Endothelial cell of umbilical vein (primary cell): ENCODE measurements at regions not wholly inside any gene's neighbourhood (a gene's known extent, or its start where the extent isn't known, plus 50 kb on each side); places are given as distances from the start of the nearest gene placed in this dataset.

Experiments used
- BruUV-seq: library from RNA; stranded (reverse); fragments of 400-500 nt; replicated peaks from 2 replicates; lab custom pipeline; 2021; lab: Mats Ljungman, UMichigan
- CTCF ChIA-PET: fragments of 300-600, 350-600 bp; sonication (Branson Sonifier 250); formaldehyde crosslinking; loops from one replicate; lab custom pipeline; 2021; ENCODE audit warnings: antibody characterized with exemption, inconsistent platforms; lab: Charles Lee
- POLR2A ChIA-PET: fragments of 300-600, 350-600 bp; sonication (Branson Sonifier 250); formaldehyde crosslinking; loops from one replicate; lab custom pipeline; 2021; ENCODE audit warnings: antibody characterized with exemption, inconsistent platforms; lab: Charles Lee
- DNase-seq: peaks from one replicate; pipeline ENCODE4 v3.0.0-alpha.2; 2011; ENCODE audit warnings: low read depth, low spot score
- FAIRE-seq: peaks from 2 replicates; lab custom pipeline; 2011; peaks lifted over from hg19 to GRCh38; lab: Jason Lieb, UNC
- H2AFZ ChIP-seq: 2 replicates; pipeline ENCODE4 v1.6.0; 2012; ENCODE audit warnings: low read depth, low read length, control low read depth, inconsistent platforms
- H3K27ac ChIP-seq: 2 replicates; pipeline ENCODE4 v1.5.1; 2011; ENCODE audit warnings: low read depth, mild to moderate bottlenecking, control low read depth, low read length, moderate library complexity; ENCODE audit not compliant: insufficient read depth
- H3K27me3 ChIP-seq, 2 experiments: 2 replicates each; pipeline versions ENCODE4 v1.6.0 to v1.6.1; 2011; ENCODE audit warnings: low read length in 2 of 2, mixed read lengths in 1 of 2; ENCODE audit not compliant: control insufficient read depth in 2 of 2, insufficient read depth in 2 of 2
- H3K36me3 ChIP-seq, 2 experiments: 2 replicates in 1 of 2; 3 replicates in 1 of 2; pipeline ENCODE4 v1.5.1; 2011; ENCODE audit warnings: low read length in 2 of 2, mild to moderate bottlenecking in 1 of 2, moderate library complexity in 1 of 2; ENCODE audit not compliant: control insufficient read depth in 2 of 2, insufficient read depth in 2 of 2; ENCODE audit errors: extremely low read depth in 1 of 2
- H3K4me1 ChIP-seq: 3 replicates; pipeline ENCODE4 v1.5.1; 2011; ENCODE audit warnings: mild to moderate bottlenecking, low read length; ENCODE audit not compliant: control insufficient read depth, insufficient read depth; ENCODE audit errors: extremely low read depth
- H3K4me2 ChIP-seq: 2 replicates; pipeline ENCODE4 v1.6.1; 2011; ENCODE audit warnings: low read length, control low read depth, mixed read lengths; ENCODE audit not compliant: insufficient read depth
- H3K4me3 ChIP-seq, 3 experiments: fragments of 200-600 bp in 1 of 3; sonication (generic), shearing (Covaris generic) in 1 of 3; replicated peaks in 1 of 3; 2 replicates each; pipeline ENCODE4 v1.5.1; 2011 to 2016; ENCODE audit warnings: control low read depth in 3 of 3, low read length in 3 of 3, mild to moderate bottlenecking in 2 of 3, inconsistent platforms in 1 of 3, low read depth in 1 of 3, moderate library complexity in 1 of 3; ENCODE audit not compliant: insufficient read depth in 1 of 3
- H3K79me2 ChIP-seq: 2 replicates; pipeline ENCODE4 v1.6.0; 2012; ENCODE audit warnings: low read length, inconsistent platforms; ENCODE audit not compliant: control insufficient read depth, insufficient read depth
- H3K9ac ChIP-seq: replicated peaks from 2 replicates; pipeline ENCODE3; 2011; ENCODE audit warnings: low read length, control low read depth; ENCODE audit not compliant: insufficient read depth; ENCODE audit errors: extremely low read depth
- H3K9me1 ChIP-seq: replicated peaks from 3 replicates; pipeline ENCODE4 v1.6.0; 2011; ENCODE audit warnings: mild to moderate bottlenecking, low read length; ENCODE audit not compliant: control insufficient read depth, insufficient read depth; ENCODE audit errors: extremely low read depth
- H3K9me3 ChIP-seq: replicated peaks from 2 replicates; pipeline ENCODE4 v1.5.1; 2012; ENCODE audit warnings: low read length, inconsistent platforms; ENCODE audit not compliant: control insufficient read depth, insufficient read depth
- H4K20me1 ChIP-seq: replicated peaks from 2 replicates; pipeline ENCODE3; 2011; ENCODE audit warnings: mild to moderate bottlenecking, low read length; ENCODE audit not compliant: control insufficient read depth, insufficient read depth; ENCODE audit errors: extremely low read depth
- EZH2 ChIP-seq: IDR thresholded peaks from 2 replicates; pipeline ENCODE4 v1.6.1; 2012; ENCODE audit warnings: borderline replicate concordance, low read depth, mild to moderate bottlenecking, moderate library complexity, low read length, inconsistent platforms; ENCODE audit not compliant: severe bottlenecking
- FOS ChIP-seq: IDR thresholded peaks from 2 replicates; pipeline ENCODE4 v1.6.1; 2011; ENCODE audit warnings: mild to moderate bottlenecking, low read length, moderate library complexity, borderline replicate concordance; ENCODE audit not compliant: insufficient read depth
- GATA2 ChIP-seq: IDR thresholded peaks from 2 replicates; pipeline ENCODE4 v1.7.0; 2011; ENCODE audit warnings: low read depth, mild to moderate bottlenecking, moderate library complexity, mixed read lengths, low read length; ENCODE audit not compliant: insufficient read length, insufficient read depth
- JUN ChIP-seq: IDR thresholded peaks from 2 replicates; pipeline ENCODE4 v1.6.1; 2011; ENCODE audit warnings: borderline replicate concordance, low read depth; ENCODE audit not compliant: insufficient read length, insufficient read depth
- MYC ChIP-seq: IDR thresholded peaks from one replicate; pipeline ENCODE4 v1.6.1; 2011; ENCODE audit warnings: mild to moderate bottlenecking, low read depth, low read length
- POLR2A ChIP-seq: IDR thresholded peaks from 2 replicates; pipeline ENCODE4 v1.6.1; 2012; ENCODE audit warnings: low read depth, mild to moderate bottlenecking, control low read depth, low read length
- POLR2AphosphoS5 ChIP-seq: IDR thresholded peaks from 2 replicates; pipeline ENCODE4 v1.6.1; 2012; ENCODE audit warnings: low read depth, mild to moderate bottlenecking, control low read depth, low read length, moderate library complexity; ENCODE audit not compliant: insufficient read depth
- dilution Hi-C: fragments of 300-500 bp; cut with MboI; formaldehyde crosslinking; loops from one replicate; pipeline ENCODE4 v1.15.0; 2019; ENCODE audit warnings: low sequenced_read_pairs; ENCODE audit not compliant: extremely low pct_ligation_motif_present
- intact Hi-C: fragments of 100-400 bp; cut with micrococcal nuclease; formaldehyde crosslinking; loops from one replicate; pipeline ENCODE4 v1.10.0; 2022
- TF ChIP-seq, protein P1 (sequence below): IDR thresholded peaks from 2 replicates; pipeline ENCODE4 v1.6.1; 2011; ENCODE audit not compliant: insufficient read depth, insufficient read length
- TF ChIP-seq, protein P2 (sequence below), 2 donors: IDR thresholded peaks; 1 replicate in 1 of 2; 2 replicates in 1 of 2; pipeline ENCODE4 v1.5.1; 2011; ENCODE audit warnings: low read length in 2 of 2, mild to moderate bottlenecking in 2 of 2, moderate library complexity in 2 of 2, control low read depth in 1 of 2, inconsistent platforms in 1 of 2, low read depth in 1 of 2; ENCODE audit not compliant: insufficient read depth in 1 of 2; ENCODE audit errors: extremely low read depth in 1 of 2

DNA sequence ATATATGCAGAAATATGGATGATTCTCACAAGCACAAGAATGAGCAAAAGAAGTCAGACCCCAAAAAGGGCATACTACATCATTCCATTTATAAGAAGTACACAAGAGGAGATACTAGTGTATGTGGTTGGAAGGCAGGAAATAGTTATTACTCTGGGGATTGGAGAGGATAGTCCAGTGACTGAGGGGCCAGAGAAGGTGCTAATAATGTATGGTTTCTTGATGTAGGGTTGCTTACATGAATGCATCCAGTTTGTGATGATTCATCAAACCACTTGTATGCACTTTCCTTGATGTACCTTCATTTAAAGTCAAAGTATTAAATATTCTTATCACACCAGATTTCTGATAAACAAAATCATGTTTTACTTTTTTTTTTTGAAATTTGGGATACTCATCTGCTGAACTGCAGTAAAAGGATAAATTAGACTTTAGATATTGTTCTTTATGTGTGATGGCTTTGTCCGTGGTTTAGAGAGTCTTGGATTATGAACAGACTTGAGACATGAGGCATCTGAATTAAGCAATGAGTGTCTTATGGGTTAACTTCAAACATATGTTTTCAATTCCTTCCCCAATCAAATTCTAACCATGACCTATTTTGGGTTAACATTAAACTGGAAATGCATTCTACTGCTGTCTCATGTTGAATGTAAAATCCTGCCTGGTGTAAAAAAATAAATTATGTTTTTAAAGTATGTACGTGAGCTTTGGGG lies 171.2 kb downstream of the SEMA6D start:
- Histone ChIP-seq H3K27me3 (peaks cover 5 to 7% of the 10 kb centered on the region in 2 experiments), H2AFZ (no peak overlapping the region), H3K4me1 (no peaks in the 10 kb centered on the region), H4K20me1 (no peaks in the 10 kb centered on the region), H3K27ac (no peak overlapping the region), H3K9me3 (no peaks in the 10 kb centered on the region), H3K9me1 (no peaks in the 10 kb centered on the region), H3K79me2 (no peaks in the 10 kb centered on the region), H3K4me2 (no peak overlapping the region), H3K4me3 (no peak overlapping the region), H3K36me3 (no peaks in the 10 kb centered on the region), H3K9ac (no peak overlapping the region)
- no TSS peak for BruUV-seq
- dilution Hi-C loops, result no loop called here
- no peak for DNase-seq
- TF ChIP-seq JUN (no peak), POLR2AphosphoS5 (no peak), FOS (no peak), GATA2 (no peak), POLR2A (no peak), MYC (no peak), EZH2 (no peak)
- TF ChIP-seq, protein P1, sequence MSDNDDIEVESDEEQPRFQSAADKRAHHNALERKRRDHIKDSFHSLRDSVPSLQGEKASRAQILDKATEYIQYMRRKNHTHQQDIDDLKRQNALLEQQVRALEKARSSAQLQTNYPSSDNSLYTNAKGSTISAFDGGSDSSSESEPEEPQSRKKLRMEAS, result no peak
- TF ChIP-seq, protein P2, sequence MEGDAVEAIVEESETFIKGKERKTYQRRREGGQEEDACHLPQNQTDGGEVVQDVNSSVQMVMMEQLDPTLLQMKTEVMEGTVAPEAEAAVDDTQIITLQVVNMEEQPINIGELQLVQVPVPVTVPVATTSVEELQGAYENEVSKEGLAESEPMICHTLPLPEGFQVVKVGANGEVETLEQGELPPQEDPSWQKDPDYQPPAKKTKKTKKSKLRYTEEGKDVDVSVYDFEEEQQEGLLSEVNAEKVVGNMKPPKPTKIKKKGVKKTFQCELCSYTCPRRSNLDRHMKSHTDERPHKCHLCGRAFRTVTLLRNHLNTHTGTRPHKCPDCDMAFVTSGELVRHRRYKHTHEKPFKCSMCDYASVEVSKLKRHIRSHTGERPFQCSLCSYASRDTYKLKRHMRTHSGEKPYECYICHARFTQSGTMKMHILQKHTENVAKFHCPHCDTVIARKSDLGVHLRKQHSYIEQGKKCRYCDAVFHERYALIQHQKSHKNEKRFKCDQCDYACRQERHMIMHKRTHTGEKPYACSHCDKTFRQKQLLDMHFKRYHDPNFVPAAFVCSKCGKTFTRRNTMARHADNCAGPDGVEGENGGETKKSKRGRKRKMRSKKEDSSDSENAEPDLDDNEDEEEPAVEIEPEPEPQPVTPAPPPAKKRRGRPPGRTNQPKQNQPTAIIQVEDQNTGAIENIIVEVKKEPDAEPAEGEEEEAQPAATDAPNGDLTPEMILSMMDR (IDR thresholded peaks at IDR 0.05; ENCODE audit: extremely low read depth in 1 of 2, insufficient read depth in 1 of 2, low read depth in 1 of 2, low read length in 2 of 2), result no peak
- ChIA-PET CTCF (no interaction called here), POLR2A (no interaction called here)
- intact Hi-C loops, result no loop called here
- no peak for FAIRE-seq
